ACHN (cell line): ENCODE measurements at regions not wholly inside any gene's neighbourhood (a gene's known extent, or its start where the extent isn't known, plus 50 kb on each side); places are given as distances from the start of the nearest gene placed in this dataset.

Experiments used
- DNase-seq: peaks from one replicate; pipeline ENCODE4 v3.0.0-alpha.2; 2015
- in situ Hi-C: cut with HindIII; loops from 2 replicates; pipeline ENCODE4 v1.10.0; 2017; ENCODE audit warnings: low sequenced_read_pairs, low pct_ligation_motif_present, low pct_unique_long_range_greater_than_20kb

DNA sequence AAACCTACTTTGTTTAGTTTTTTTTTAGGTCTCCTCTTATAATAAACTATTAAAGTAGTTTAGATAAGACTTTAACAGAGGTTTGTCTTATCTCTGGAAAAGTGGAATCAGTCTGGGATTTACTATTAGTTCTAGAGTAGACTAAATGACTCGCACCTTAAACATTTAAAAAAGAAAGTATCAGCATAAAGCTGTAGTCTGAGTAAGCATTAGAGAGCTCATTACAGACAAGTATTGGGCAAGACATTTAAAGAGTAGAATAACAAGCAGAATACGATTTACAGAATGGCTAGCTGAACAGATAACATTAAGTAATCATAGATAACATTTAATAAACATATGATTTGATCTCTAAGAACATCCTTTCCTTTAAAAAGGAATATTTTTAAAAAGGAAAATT is 226.0 kb upstream of the DMAC1 start:
- no peak for DNase-seq
- in situ Hi-C loops, result no loop called here

DNA sequence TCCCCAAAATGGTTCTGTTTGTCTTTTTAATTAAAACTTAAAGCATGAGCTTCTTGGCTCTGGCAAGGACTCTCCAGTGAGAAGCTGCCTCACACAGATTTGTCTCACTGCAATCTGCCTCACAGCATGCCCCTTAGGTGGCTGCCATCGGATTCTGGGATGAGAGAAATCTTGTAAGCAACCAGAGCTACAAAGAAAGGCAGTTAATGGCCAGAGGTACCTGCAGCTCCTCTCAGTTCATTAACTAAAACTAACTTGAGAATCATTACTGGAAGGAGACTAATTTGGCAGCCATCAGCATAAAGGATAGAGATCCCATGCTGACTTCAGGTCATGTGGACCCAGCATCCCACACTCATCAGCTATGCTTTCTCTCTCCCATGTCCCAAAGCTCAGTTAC is 220.6 kb upstream of the DMAC1 start:
- in situ Hi-C loops, result no loop called here
- no peak for DNase-seq

DNA sequence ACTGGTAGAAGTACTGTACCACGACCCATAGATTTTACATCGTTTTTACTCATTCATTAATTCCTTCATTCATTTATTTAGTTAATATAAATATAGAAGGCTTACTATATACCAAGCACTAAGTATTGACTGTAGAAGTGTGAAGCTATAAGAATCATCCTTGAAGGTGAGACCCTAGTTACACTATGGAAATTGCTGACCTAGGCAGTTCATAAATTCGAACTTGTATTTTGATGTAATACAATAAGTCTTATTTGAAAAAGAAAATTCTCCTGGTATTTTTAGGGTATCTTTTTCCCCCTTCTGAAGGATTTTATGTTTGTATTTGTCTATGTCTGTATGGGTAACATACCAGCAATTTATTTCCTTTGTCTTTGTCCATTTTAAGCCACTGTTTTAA is 220.1 kb upstream of the DMAC1 start:
- in situ Hi-C loops, result no loop called here
- DNase-seq, result no peak

DNA sequence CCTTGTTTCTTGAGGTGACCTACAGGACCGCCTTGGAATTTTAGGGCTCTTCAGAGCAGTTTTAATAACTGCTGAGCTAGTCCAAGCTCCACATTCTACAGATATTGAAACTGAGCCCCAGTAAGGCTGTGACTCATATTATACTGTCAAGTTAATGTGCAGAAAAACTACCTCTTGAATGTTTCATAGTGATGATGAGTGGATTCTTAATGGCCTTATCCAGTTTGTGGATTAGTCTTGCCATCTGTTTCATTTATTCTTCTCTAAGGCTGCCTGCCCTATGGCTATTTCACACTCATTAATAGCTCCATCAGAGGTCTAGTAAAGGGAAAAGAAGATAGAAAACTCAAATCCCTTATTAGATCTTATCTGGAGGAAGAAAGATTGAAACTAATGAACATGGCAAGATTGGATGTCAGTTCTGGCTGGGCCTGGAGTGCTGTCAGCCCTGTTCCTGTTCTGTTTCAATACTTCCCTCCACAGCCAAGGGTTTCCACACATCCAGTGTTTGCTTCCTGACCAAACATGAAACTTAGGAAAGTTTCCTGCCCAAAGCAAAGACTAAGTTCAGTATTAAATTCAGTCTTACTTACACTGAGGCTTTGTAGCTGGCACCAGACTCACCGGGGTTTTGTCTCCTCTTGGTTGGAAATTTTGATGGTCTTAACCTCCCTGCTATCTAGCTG is 215.6 kb upstream of the DMAC1 start:
- in situ Hi-C loops, result no loop called here
- no peak for DNase-seq

DNA sequence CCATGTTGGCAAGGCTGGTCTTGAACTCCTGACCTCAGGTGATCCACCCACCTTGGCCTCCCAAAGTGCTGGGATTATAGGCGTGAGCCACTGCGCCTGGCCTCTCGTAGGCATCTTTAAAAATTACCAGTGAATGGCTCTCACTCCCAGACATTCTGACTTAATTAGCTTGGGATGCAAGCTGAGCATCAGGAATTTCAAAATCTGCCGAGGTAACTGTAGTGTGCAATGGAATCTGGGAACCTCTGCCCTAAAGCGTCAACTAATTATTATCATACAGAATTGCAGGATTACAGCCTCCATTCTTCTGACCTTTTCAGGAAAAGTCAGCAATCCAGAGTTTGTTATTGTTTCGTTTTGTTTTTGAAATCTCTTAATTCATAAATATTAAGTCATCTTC is 213.4 kb upstream of the DMAC1 start:
- no peak for DNase-seq
- in situ Hi-C loops, result no loop called here

DNA sequence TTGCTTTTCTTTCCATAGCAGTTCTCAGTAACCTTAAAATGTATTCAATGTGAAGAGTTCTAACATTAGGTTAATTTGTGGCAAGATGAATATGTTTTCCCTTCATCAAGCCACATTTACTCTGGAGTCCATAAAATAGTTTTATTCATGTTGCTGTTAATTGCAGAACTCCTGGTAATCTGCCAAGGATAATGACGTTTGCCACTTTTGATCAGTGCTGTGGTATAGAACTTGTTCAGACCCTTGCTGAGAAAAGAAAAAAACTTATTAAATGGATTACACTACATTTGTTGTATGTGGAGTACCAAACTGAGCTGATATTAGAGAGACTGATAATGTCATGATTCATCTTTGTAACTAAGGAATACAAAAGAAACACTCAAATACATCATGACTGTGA is 212.4 kb upstream of the DMAC1 start:
- in situ Hi-C loops, result no loop called here
- no peak for DNase-seq

DNA sequence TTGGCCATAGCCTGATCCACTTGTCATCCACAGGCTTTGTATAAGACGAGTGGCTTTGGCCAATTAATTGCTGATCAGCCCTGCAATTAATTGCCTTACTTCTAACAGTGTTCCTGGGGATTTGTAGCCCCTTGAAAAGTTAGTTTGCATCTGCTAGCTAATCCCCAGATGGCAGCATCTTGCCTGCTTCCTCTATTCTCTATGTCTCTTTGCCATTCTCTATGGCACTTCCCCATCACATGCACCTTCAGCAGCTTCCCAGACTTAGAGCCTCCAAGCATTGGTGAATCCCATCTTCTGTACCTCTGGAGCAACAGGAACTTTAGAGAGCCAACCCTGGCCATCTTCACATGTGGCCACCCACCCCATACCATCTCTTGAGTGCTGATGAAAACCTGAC is 197.0 kb upstream of the DMAC1 start:
- in situ Hi-C loops, result no loop called here
- DNase-seq, result no peak

DNA sequence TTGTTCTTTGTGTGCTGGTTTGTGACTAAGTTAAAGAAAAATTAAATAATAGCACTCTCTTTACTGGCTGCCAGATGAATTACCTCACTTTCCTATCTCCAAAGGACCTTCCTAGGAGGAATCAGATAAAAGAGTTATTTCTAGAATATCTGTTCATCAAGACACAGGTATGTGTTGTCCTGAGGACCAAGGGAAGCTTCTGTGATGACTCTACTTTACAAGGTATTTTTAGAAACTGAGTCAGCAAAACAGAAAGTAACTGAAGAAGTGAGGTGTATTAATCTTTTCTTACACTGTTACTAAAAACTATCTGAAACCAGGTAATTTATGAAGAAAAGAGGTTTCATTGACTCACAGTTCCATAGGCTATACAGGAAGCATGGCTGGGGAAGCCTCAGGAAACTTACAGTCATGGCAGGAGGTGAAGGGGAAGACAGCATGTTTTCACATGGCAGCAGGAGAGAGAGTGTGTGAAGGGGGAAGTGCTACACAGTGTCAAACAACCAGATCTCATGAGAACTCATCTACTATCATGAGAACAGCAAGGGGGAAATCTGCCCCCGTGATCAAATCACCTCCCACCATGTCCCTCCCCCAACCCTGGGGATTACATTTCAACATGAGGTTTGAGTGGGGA is 189.2 kb upstream of the DMAC1 start:
- in situ Hi-C loops, result no loop called here

DNA sequence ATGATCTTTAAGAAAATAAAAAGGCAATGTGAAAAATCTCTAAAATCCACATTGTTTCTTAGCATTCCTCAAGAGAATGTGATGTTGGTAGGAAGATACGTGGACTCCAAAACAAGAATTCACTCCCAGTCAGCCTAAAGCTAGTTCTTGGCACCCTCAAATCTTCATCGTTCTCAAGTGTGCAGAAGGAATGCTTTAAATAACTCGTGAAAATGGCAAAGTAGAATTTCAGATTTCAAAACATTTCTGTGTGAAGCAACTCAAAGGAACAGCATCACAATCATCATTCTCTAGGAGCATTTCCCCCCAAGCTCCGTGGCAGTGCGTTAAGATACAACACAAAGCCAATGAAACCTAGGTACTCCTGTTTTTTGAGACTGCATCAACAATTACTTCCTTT is 185.1 kb upstream of the DMAC1 start:
- in situ Hi-C loops, result no loop called here
- no peak for DNase-seq

More for the DNA sequence above, 189.2 kb upstream of the DMAC1 start:
- no peak for DNase-seq

DNA sequence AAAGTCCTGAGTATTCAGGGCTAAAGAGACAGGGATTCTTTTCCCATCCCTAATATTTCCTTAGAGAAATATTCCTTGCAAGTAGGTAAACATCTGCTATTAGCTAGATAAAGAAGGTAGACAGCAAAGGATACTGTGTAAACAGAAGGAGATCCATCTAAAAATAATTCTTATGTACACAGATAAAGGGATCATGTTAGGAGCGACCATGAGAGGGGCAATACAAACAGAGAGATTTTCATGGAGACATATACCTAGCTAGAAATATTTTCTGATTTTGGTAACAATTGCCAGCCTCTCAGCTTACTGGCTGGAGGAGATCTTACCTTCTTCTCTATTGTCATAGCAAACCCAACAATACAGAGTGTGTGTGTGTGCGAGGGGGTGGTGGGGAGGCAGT is 184.6 kb upstream of the DMAC1 start:
- DNase-seq, result no peak
- in situ Hi-C loops, result no loop called here

DNA sequence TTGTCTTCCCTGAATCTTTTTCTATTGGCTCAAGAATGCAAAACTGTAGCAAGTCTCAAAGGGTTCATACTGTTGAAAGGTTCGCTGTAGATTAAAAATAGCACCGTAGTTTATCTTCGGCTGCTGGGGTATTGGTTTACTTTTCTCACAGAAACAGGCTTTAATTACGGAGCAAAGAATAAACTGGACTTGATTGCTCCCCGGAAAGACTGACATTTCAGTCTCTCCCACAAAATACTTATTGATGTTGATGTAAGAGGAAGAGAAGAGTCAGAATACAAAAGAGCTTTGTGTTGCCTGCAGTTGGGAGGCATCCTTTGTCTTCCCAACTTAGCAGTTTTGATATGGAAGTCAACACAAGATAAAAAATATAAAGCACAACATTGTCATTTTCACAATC is 183.9 kb upstream of the DMAC1 start:
- in situ Hi-C loops, result no loop called here
- DNase-seq, result no peak

DNA sequence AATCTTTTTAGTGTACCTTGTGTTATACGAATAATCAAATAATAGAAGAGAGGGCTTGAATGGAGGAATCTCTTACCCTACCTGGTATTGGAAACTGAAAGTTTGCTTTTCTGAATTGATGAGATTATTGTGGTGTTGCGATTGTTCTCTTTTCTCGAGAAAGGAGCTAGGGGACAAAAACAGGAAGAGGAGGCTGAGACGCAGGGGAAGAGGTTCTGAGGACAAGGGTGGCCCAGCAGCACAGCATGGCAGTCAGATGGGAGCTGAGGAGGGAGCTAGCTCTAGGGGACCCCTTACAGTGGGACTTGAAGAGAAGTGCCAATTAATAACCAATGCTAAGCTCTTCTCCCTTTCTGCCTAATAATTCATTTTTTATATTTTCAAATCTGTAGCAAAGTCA is 183.3 kb upstream of the DMAC1 start:
- in situ Hi-C loops, result no loop called here
- no peak for DNase-seq

DNA sequence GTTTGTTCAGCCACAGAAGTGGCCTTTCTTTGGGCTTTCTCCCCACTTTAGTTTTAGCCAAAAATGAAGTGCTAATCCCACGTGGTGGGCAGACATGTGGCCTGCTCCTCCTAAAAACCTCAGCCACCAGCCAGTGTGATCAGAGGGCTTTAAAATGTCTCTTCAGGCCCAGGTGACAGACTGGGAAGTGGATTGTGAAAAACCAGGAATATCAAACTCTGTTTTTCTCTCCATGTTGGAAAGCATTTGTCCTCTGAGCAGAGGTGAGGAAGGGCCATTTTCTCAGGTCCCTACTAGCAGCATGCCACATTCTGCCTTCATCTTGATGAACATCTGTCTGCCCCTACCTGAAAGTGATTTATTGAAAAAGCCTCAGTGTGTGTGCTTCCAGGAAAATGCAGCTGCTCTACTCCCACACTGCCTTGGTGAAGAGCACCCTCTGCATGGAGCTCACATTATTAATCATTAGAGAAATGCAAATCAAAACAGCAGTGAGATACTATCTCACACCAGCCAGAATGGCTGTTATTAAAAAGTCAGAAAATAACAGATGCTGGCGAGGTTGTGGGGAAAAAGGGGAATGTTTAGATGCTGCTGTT is 181.2 kb upstream of the DMAC1 start:
- DNase-seq, result no peak
- in situ Hi-C loops, result no loop called here

DNA sequence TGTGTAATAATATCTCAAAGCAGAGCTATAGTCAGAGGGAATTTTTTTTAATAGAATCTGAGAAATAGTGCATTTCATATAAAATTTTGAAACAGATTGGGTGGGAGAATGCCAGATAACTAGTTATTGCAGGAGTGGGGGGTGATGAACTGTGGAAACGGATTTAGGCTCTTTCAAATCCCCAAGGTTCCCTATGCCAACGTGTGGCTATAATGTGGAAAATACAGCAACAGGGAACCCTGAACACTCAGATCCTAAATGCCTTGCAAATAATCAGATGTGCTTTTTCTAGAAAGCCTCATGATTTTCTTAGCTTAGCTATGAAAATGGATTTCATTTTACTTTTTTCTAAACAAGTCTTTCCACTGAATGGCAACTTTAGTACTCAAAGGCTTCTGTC is 180.5 kb upstream of the DMAC1 start:
- in situ Hi-C loops, result no loop called here
- DNase-seq, result no peak

DNA sequence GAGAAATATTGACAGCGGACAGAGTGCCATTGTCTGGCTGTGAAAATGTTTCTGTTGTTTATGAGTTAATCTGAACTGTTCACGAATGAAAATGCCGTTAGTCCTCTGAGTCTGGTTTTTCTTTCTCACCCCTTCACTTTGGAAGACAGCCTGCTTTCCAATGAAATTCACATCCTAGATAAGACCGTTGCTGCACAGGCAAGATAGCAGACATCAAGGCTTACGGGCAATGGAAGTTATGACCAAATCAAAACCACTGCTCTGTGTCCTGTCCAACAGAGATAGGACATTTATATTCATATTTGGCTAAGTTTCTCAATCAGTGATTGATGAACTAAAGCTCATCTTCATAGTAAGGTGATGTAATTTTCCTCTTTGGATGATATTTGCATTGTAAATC is 180.0 kb upstream of the DMAC1 start:
- no peak for DNase-seq
- in situ Hi-C loops, result no loop called here

DNA sequence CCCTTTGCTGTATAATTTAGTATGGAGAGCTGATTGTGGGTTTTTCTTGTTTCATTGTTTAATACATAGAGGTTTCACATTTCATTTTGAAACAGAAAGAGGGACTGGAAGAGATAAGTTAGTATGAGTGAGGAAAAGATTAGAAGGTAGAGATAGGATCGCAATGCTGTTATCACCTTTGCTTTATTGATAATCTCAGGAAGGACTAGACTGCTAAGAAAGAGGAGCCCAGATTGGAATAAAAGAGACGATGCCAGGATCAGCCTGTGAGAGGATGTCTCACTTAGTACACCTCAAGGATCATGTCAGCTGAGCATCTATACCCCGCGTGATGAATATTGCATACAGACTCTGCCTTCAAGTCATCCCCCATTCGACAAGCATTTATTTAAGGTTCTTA is 178.0 kb upstream of the DMAC1 start:
- in situ Hi-C loops, result no loop called here
- DNase-seq, result no peak

DNA sequence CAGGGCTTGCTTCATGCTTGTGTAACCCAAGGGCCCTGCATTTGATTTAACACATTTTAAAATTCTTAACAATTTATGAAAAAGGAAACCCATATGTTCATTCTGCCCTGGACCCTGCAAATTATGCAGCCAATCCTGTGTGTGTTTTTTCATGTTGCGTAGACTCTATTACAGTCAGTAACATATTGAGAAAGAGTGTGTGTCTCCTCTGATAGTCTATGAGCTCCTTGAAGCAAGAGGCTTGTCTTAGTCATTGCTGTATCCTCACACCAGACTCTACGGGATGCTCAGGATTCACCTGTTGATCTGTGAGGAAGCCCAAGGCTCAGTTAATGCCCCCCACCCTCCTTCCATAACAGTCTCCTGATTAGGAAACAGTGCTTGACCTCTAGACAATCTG is 177.3 kb upstream of the DMAC1 start:
- in situ Hi-C loops, result no loop called here
- no peak for DNase-seq

DNA sequence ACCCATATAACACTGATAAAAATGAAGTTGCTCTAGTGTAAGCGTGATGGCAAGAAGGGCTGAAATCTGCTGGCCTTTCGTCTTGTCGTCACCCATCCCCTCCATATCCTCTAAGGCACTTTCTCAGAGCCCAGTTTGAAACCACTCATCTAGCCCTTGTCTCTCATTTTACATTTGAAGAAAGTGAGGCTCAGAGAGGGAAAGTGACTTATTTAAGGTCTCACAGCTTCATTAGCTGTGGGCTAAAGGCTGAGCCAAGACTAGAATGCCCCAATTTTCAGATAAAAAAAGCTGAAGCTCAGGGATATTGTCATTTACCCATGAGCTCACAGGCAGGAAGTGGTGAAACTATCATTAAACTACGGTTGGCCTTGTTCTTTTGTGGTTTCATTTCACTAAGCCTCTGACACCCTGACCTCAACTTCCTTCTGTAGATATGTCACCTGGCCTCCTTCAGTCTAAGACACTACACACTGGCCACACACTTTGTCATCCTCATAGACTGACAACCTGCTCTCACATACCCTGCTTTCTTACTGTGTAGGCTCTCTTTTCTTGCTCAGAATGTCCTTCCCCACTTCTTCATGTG is 176.7 kb upstream of the DMAC1 start:
- no peak for DNase-seq
- in situ Hi-C loops, result no loop called here

DNA sequence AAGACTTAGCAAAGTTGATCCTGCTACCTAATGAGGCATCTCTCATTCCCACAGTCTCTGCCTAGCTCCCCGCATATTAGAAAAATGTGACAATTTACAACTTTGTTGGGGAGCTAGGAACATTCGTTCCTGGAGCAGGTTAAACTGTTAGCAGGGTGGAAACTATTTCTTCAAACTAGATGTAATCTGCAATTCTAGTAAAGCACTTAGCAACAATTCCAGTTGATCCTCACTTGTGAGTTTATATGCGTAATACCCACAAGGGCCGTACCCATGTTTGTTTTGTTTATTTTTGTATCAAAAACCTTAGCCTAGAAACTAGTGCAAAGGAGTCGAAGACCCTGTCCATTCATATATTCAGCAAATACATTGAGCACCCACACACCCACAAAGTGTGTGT is 175.8 kb upstream of the DMAC1 start:
- DNase-seq, result no peak
- in situ Hi-C loops, result no loop called here
